ENCODE measurements at regions not wholly inside any gene's neighbourhood (a gene's known extent, or its start where the extent isn't known, plus 50 kb on each side); places are given as distances from the start of the nearest gene placed in this dataset.
"Not testable (repeated sequence)": the region's sequence is repeated elsewhere in the genome, so short reads cannot be mapped to it uniquely, and the experiment has no call there.

GRCh38 chr3:20280257-20280656, 94.3 kb upstream of the SGO1 start:
- no peaks in the 10 kb centered on the region for H3K36me3 ChIP-seq (ENCODE audit: control insufficient read depth in 2 of 2, insufficient read depth in 2 of 2, low read length in 1 of 2)
- H3K27me3 ChIP-seq (ENCODE audit: control insufficient read depth in 1 of 2, insufficient read depth in 2 of 2, low read length in 2 of 2), result no peaks in the 10 kb centered on the region
- H3K4me3 ChIP-seq (ENCODE audit: low read depth in 1 of 2, low read length in 2 of 2), result no peak overlapping the region
- no peak overlapping the region for H3K27ac ChIP-seq (ENCODE audit: low read depth in 2 of 2, low read length in 1 of 2)
- no peaks in the 10 kb centered on the region for H3K9me3 ChIP-seq (ENCODE audit: control insufficient read depth in 2 of 2, insufficient read depth in 1 of 2, low read depth in 1 of 2, low read length in 1 of 2)
- WGBS, 2 donors, result 68 to 74% methylated on average over 7 of the region's 7 CpGs
- no peaks in the 10 kb centered on the region for H3K4me1 ChIP-seq (ENCODE audit: control insufficient read depth in 2 of 2, insufficient read depth in 2 of 2, low read length in 1 of 2)

GRCh38 chr3:20265977-20266376, 80.0 kb upstream of the SGO1 start:
- WGBS, 2 donors, result 95 to 96% methylated on average over 4 of the region's 4 CpGs
- not testable (repeated sequence) for H3K9me3 ChIP-seq (ENCODE audit: control insufficient read depth in 2 of 2, insufficient read depth in 1 of 2, low read depth in 1 of 2, low read length in 1 of 2); H3K4me3 ChIP-seq (ENCODE audit: low read depth in 1 of 2, low read length in 2 of 2); H3K4me1 ChIP-seq (ENCODE audit: control insufficient read depth in 2 of 2, insufficient read depth in 2 of 2, low read length in 1 of 2); H3K27me3 ChIP-seq (ENCODE audit: control insufficient read depth in 1 of 2, insufficient read depth in 2 of 2, low read length in 2 of 2); H3K36me3 ChIP-seq (ENCODE audit: control insufficient read depth in 2 of 2, insufficient read depth in 2 of 2, low read length in 1 of 2); H3K27ac ChIP-seq (ENCODE audit: low read depth in 2 of 2, low read length in 1 of 2)

- Histone ChIP-seq H3K27ac (ENCODE audit: low read depth in 2 of 2, low read length in 1 of 2) (no peak overlapping the region), H3K9me3 (ENCODE audit: control insufficient read depth in 2 of 2, insufficient read depth in 1 of 2, low read depth in 1 of 2, low read length in 1 of 2) (no peaks in the 10 kb centered on the region), H3K27me3 (ENCODE audit: control insufficient read depth in 1 of 2, insufficient read depth in 2 of 2, low read length in 2 of 2) (no peaks in the 10 kb centered on the region), H3K36me3 (ENCODE audit: control insufficient read depth in 2 of 2, insufficient read depth in 2 of 2, low read length in 1 of 2) (no peaks in the 10 kb centered on the region), H3K4me1 (ENCODE audit: control insufficient read depth in 2 of 2, insufficient read depth in 2 of 2, low read length in 1 of 2) (no peaks in the 10 kb centered on the region), H3K4me3 (ENCODE audit: low read depth in 1 of 2, low read length in 2 of 2) (no peak overlapping the region)
- 74 to 78% methylated on average over 11 of the region's 11 CpGs for WGBS, 2 donors
Measured at GRCh38 chr3:20264900-20265567, 79.0 kb upstream of the SGO1 start.

GRCh38 chr3:20258371-20258770, 72.4 kb upstream of the SGO1 start:
- H3K4me3 ChIP-seq (ENCODE audit: low read depth in 1 of 2, low read length in 2 of 2), result no peak overlapping the region
- 47 to 68% methylated on average over 1 of the region's 1 CpG for WGBS, 2 donors

GRCh38 chr3:20256144-20256543, 70.1 kb upstream of the SGO1 start:
- H3K4me3 ChIP-seq (ENCODE audit: low read depth in 1 of 2, low read length in 2 of 2), result no peak overlapping the region
- H3K27ac ChIP-seq (ENCODE audit: low read depth in 2 of 2, low read length in 1 of 2), result no peak overlapping the region
- peaks cover 0 to 4% of the 10 kb centered on the region in 2 donors for H3K4me1 ChIP-seq (ENCODE audit: control insufficient read depth in 2 of 2, insufficient read depth in 2 of 2, low read length in 1 of 2)
- H3K27me3 ChIP-seq (ENCODE audit: control insufficient read depth in 1 of 2, insufficient read depth in 2 of 2, low read length in 2 of 2), result no peaks in the 10 kb centered on the region
- peaks cover 0 to 2% of the 10 kb centered on the region in 2 donors for H3K9me3 ChIP-seq (ENCODE audit: control insufficient read depth in 2 of 2, insufficient read depth in 1 of 2, low read depth in 1 of 2, low read length in 1 of 2)
- WGBS, 2 donors, result 55 to 63% methylated on average over 3 of the region's 3 CpGs
- H3K36me3 ChIP-seq (ENCODE audit: control insufficient read depth in 2 of 2, insufficient read depth in 2 of 2, low read length in 1 of 2), result no peaks in the 10 kb centered on the region

More at GRCh38 chr3:20258371-20258770, 72.4 kb upstream of the SGO1 start:
- Histone ChIP-seq H3K4me1 (ENCODE audit: control insufficient read depth in 2 of 2, insufficient read depth in 2 of 2, low read length in 1 of 2) (peaks cover 0 to 4% of the 10 kb centered on the region in 2 donors), H3K27me3 (ENCODE audit: control insufficient read depth in 1 of 2, insufficient read depth in 2 of 2, low read length in 2 of 2) (no peaks in the 10 kb centered on the region), H3K9me3 (ENCODE audit: control insufficient read depth in 2 of 2, insufficient read depth in 1 of 2, low read depth in 1 of 2, low read length in 1 of 2) (peaks cover 0 to 2% of the 10 kb centered on the region in 2 donors), H3K36me3 (ENCODE audit: control insufficient read depth in 2 of 2, insufficient read depth in 2 of 2, low read length in 1 of 2) (no peaks in the 10 kb centered on the region), H3K27ac (ENCODE audit: low read depth in 2 of 2, low read length in 1 of 2) (no peak overlapping the region)

GRCh38 chr3:20254268-20255117, 68.5 kb upstream of the SGO1 start:
- H3K9me3 ChIP-seq (ENCODE audit: control insufficient read depth in 2 of 2, insufficient read depth in 1 of 2, low read depth in 1 of 2, low read length in 1 of 2), result peaks cover 0 to 2% of the 10 kb centered on the region in 2 donors
- H3K36me3 ChIP-seq (ENCODE audit: control insufficient read depth in 2 of 2, insufficient read depth in 2 of 2, low read length in 1 of 2), result no peaks in the 10 kb centered on the region
- no peak overlapping the region for H3K27ac ChIP-seq (ENCODE audit: low read depth in 2 of 2, low read length in 1 of 2)
- no peaks in the 10 kb centered on the region for H3K27me3 ChIP-seq (ENCODE audit: control insufficient read depth in 1 of 2, insufficient read depth in 2 of 2, low read length in 2 of 2)
- H3K4me1 ChIP-seq (ENCODE audit: control insufficient read depth in 2 of 2, insufficient read depth in 2 of 2, low read length in 1 of 2), result peaks cover 0 to 4% of the 10 kb centered on the region in 2 donors
- 75 to 80% methylated on average over 18 of the region's 18 CpGs for WGBS, 2 donors
- H3K4me3 ChIP-seq (ENCODE audit: low read depth in 1 of 2, low read length in 2 of 2), result no peak overlapping the region

GRCh38 chr3:20250786-20251185, 64.8 kb upstream of the SGO1 start:
- H3K4me1 ChIP-seq (ENCODE audit: control insufficient read depth in 2 of 2, insufficient read depth in 2 of 2, low read length in 1 of 2), result peaks cover 0 to 4% of the 10 kb centered on the region in 2 donors
- no peaks in the 10 kb centered on the region for H3K27me3 ChIP-seq (ENCODE audit: control insufficient read depth in 1 of 2, insufficient read depth in 2 of 2, low read length in 2 of 2)
- no peak overlapping the region for H3K4me3 ChIP-seq (ENCODE audit: low read depth in 1 of 2, low read length in 2 of 2)
- no peak overlapping the region for H3K27ac ChIP-seq (ENCODE audit: low read depth in 2 of 2, low read length in 1 of 2)
- WGBS, 2 donors, result 93 to 100% methylated on average over 1 of the region's 1 CpG
- peaks cover 0 to 2% of the 10 kb centered on the region in 2 donors for H3K9me3 ChIP-seq (ENCODE audit: control insufficient read depth in 2 of 2, insufficient read depth in 1 of 2, low read depth in 1 of 2, low read length in 1 of 2)
- no peaks in the 10 kb centered on the region for H3K36me3 ChIP-seq (ENCODE audit: control insufficient read depth in 2 of 2, insufficient read depth in 2 of 2, low read length in 1 of 2)

GRCh38 chr3:20250314-20250713, 64.3 kb upstream of the SGO1 start:
- Histone ChIP-seq H3K9me3 (ENCODE audit: control insufficient read depth in 2 of 2, insufficient read depth in 1 of 2, low read depth in 1 of 2, low read length in 1 of 2) (peaks cover 0 to 2% of the 10 kb centered on the region in 2 donors), H3K4me1 (ENCODE audit: control insufficient read depth in 2 of 2, insufficient read depth in 2 of 2, low read length in 1 of 2) (peaks cover 0 to 4% of the 10 kb centered on the region in 2 donors), H3K27me3 (ENCODE audit: control insufficient read depth in 1 of 2, insufficient read depth in 2 of 2, low read length in 2 of 2) (no peaks in the 10 kb centered on the region), H3K4me3 (ENCODE audit: low read depth in 1 of 2, low read length in 2 of 2) (no peak overlapping the region), H3K27ac (ENCODE audit: low read depth in 2 of 2, low read length in 1 of 2) (no peak overlapping the region), H3K36me3 (ENCODE audit: control insufficient read depth in 2 of 2, insufficient read depth in 2 of 2, low read length in 1 of 2) (no peaks in the 10 kb centered on the region)
- WGBS, 2 donors, result 97 to 99% methylated on average over 3 of the region's 3 CpGs

GRCh38 chr3:20246662-20247061, 60.7 kb upstream of the SGO1 start:
- 78 to 82% methylated on average over 1 of the region's 1 CpG for WGBS, 2 donors
- no peaks in the 10 kb centered on the region for H3K4me1 ChIP-seq (ENCODE audit: control insufficient read depth in 2 of 2, insufficient read depth in 2 of 2, low read length in 1 of 2)
- no peaks in the 10 kb centered on the region for H3K9me3 ChIP-seq (ENCODE audit: control insufficient read depth in 2 of 2, insufficient read depth in 1 of 2, low read depth in 1 of 2, low read length in 1 of 2)
- H3K4me3 ChIP-seq (ENCODE audit: low read depth in 1 of 2, low read length in 2 of 2), result no peak overlapping the region
- H3K36me3 ChIP-seq (ENCODE audit: control insufficient read depth in 2 of 2, insufficient read depth in 2 of 2, low read length in 1 of 2), result no peaks in the 10 kb centered on the region
- H3K27ac ChIP-seq (ENCODE audit: low read depth in 2 of 2, low read length in 1 of 2), result no peak overlapping the region
- no peaks in the 10 kb centered on the region for H3K27me3 ChIP-seq (ENCODE audit: control insufficient read depth in 1 of 2, insufficient read depth in 2 of 2, low read length in 2 of 2)
